HG02870 (cell line): ENCODE measurements at regions not wholly inside any gene's neighbourhood (a gene's known extent, or its start where the extent isn't known, plus 50 kb on each side); places are given as distances from the start of the nearest gene placed in this dataset.

Source experiments
- ATAC-seq: cut with Tn5 transposase; IDR thresholded peaks from one replicate; pipeline ENCODE4 v1.9.1; 2021; ENCODE audit warnings: mild to moderate bottlenecking, moderate library complexity; ENCODE audit not compliant: unreplicated experiment

DNA sequence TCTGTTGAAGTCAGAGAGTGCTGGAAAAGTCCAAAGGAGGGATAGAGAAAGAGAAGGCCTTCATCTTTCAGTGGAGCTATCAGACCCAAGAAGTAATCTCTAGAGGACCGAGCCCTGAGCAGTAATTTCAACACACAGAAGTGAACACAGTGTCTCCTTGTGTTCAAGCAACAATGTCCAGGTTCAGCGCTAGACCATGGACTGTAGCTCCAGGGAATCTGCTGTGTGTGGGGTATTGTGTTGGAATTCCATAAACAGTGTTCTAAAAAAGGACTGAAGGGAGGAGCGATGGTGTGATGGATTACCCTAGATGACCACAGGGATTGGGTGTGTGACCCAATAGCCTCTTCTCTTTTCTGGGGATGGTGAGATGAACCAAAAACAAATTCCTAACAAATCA is 165.9 kb downstream of the BLID start:
- ATAC-seq: no peak

DNA sequence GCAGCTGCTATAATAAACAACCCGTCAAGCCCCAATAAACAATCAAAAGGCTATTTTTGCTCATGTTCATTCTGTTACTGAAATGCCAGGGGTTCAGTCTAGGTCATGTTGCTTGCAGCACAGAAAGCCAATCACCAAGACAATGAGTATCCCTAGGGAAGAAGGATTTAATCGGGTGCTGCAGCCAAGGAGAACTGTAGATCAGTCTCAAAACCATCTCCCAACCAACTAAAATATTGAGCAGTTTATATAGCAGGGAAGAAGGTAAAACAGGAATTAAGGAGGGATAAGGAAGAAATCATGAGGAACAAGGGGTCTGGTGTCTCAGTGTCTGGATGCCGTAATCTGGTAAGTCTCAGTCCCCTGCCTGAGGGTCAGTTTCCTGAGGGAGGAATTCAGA is 169.5 kb downstream of the BLID start:
- ATAC-seq: no peak

DNA sequence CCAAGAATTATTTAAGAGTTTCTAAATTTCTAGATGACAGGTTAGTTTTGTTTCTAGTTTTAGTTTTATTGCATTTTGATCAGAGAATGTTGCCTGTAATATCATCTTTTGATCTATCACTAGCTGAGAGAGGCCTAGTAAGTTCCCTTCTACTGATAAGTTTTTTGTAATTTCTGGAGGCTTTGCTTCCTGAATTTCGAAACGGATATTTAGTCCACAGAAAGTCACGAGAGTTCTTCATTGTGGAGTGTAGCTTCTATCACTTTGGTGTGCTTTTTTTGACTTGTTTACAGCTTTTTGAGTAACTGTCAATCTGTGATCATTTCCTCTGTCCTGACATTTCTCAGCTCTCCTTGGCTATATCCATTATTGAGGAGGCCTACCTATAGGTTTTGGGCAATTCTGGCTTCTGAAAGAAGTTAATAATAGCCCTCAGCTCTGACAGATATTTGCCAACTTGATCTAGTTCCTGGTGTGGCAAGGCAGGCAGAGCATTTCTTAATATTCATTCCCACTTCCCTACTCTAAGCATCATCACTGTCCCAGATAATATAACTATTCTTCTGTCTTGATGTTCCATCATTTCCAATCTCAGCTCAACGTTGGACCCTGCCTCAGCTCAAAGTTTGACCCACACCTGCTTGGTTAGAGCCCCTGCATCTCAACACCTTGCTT is 171.3 kb downstream of the BLID start:
- no peak for ATAC-seq

DNA sequence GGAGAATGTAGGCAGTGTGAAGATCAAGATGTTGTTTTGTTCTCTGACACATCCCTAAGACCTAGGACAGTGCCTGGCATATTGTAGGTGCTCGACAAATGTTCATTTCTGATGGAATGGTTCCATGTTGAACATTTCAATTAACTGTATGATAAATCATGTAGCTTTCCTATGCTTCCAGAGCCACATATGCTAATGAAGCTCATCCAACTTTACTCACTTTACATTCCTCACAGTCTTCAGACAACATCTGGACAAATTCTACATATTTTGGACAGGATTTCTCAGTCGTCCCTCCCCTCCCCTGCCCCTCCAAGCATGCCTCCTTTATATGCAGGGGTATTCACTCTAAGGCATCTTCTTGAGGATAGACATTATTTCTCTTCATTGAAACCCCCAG is 177.9 kb downstream of the BLID start:
- no peak for ATAC-seq

DNA sequence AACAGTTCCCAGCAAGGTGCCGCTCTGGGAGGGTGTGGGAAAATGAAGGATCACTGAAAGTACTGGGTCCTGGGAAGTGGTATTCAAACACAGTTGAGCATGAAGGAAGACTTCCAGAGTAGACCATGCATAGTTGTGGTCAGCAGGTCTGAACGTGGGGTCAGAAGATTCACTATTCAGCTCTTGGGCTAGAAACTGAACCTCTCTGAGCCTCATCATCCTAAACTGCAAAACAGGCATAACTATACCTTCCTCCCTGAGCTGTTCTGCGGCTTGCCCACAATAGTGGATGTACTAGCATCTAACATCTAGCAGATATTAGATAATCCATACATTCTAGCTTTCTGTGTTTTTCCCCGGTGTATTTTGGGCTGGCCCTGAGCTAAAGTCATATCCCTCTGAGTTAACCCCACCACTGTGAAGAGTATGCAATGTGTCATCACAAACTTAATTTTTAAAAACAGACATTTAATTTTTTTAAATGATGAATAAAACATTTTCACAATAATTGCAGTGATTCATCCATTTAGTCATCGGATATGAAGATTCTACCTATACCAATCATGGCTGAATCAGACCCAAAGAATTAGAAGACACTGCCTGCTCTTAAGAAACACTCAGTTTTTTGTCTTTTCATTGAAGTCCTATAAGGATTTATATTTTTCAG is 179.1 kb downstream of the BLID start:
- no peak for ATAC-seq

DNA sequence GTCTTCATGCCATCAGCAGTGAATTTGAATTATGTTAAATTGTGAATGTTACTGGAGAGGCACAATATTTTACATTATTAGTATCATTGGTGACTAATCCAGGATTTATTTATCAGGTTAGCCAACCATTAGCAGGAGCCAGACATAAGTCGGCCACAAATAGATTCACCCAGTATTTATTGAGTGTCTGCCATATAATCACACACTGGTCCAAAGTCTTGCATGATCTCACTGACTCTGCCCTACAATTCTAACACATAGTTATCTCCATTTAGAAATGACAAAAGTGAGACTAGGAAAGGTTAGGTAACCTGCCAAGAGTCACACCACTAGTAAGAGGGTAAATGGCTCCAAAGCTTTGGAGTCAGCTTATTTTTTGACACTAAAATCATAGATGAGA is 179.6 kb downstream of the BLID start:
- no peak for ATAC-seq

DNA sequence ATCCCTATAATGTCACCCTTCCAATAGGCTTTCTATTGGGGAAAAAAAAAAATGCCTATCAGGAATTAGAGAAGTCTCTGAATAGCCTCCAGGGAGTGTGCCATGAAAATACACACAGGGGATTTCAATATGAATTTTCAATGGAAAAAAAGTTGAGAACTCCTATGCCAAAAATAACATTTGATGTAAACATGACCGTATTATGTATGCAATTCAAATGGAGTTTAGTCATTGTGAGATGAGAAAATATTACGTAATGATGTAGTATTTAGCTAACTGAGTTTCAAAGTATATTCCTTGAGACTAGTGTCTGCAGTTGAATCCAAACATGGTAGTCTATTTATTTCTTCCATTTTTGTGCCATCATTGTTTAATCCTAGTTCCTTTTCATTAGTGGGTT is 182.3 kb downstream of the BLID start:
- ATAC-seq: no peak

DNA sequence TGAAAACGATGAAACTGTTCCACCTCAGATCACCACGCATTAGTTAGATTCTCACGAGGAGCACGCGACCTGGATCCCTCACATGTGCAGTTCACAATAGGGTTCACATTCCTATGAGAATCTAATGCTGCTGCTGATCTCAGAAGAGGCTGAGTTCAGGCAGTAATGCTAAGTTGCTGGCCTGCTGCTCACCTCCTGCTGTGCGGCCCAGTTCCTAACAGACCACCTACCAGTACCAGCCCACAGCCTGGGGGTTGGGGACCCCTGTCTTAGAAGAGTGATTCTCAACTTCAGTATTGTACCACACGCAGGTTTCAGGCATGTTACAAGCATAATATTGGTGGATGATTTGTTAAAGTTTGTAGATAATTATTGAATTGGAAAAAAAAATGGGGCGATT is 182.7 kb downstream of the BLID start:
- ATAC-seq: no peak

DNA sequence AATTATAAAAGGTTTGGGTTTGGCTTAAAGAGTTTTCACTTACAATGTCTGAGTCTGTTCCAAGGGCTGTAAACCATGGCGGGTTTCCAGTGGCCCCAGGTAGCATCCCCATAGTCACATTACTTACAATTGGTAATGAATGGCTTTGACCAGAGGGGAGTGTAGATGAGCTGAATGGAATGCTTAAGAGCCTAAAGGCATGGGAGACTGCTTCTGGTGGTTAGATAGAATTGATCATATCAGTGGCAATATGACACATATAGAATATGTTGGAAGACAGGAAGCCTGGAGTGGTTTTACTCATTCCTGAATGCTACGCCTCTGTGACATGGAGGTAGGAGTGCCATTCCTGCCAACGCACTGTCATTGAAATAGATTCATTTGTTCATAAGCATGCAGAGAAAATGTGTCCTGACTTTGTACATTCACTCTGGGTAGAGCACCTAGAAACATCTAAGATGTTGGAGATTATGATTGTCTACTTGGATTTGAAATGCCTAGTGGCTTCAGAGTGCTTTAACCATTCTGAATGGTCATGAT is 183.3 kb downstream of the BLID start:
- no peak for ATAC-seq

DNA sequence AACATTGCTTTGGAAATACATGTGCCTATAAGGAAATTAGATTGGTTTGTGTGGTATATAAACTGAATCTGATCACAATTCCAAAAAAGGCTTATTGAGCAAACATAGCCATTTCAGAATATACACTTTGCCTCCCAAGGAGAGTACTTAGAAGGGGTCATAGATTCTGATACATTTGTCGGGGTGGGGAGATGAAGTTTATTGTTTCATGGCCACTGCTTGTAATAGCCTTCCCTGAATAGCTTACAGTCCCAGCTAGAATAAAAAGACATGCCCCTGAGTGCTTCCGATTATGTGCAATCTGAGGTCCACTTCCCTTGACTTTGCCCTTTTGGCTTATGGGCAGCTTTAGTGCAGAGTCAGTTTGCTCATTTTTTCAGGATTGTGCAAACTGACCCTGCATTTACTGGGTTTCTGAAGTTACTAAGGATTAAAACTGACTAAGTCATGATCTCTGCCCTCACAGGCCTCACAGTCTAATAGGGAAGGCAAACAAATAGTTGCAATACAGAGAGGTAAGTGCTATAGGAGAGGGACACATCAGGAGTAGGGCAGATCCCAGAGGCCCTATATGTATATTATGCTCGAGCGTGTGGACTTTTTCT is 184.2 kb downstream of the BLID start:
- ATAC-seq: no peak

DNA sequence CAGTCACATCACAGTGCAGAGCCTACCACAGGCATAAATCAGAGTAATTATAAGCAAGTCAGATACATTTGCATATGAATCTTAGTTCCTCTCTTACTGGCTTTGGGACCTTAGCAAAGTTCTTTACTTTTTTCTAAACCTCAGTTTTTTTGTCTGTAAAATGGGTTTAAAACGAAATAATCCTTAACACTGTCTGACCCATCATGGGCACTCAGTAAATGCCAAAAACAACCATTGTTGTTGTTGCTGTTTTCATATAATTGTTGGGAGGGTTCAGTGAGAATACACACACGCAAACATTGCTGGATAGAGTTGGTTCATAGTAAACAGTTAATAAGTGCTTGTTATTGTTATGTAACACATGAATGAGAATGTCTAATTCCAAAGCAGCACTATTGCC is 184.9 kb downstream of the BLID start:
- ATAC-seq: no peak

DNA sequence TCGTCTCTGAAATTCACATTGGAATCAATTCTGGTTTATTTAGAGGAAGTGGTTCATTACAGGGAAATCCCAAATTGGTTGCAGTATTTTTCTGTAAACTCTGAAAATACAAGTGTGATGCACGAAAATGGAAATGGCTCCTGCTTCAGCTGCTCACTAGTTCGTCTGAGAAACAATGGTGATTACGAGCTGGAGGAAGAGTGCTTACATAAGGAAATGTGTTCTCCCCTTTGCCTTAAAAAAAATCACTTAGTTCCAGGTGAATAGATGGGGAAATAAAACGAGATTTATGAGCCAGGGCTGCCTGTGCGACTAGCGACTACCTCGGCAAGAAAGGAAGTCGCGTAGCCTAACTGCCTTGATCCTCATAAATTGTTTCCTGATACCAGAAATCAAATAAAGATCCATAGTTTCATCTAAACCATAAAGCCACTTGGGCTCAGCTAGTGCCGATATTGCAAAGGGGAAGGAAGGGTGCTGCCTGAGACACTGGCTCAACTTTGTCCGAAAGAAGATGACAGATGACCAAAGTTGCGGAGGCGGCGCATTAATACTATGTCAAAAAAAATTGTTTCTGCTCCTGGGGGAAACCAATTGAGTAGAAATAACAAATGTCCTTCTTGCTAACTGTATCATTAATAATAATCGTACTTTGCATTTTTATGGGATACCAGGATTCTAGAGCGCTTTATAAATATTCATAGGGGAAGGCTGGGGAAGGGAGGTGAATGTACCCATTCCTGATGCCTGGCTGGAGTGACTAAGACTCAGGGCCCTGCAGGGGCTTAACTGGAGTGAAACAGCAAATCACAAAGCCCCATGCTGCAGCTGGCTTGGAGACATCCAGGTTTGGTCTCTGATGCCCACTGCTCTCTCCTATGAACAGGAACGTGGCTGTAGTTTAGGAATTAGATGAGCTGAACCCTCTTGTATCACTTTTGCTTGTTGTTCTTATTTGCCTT is 185.7 kb downstream of the BLID start:
- ATAC-seq: peak; percentile 66

DNA sequence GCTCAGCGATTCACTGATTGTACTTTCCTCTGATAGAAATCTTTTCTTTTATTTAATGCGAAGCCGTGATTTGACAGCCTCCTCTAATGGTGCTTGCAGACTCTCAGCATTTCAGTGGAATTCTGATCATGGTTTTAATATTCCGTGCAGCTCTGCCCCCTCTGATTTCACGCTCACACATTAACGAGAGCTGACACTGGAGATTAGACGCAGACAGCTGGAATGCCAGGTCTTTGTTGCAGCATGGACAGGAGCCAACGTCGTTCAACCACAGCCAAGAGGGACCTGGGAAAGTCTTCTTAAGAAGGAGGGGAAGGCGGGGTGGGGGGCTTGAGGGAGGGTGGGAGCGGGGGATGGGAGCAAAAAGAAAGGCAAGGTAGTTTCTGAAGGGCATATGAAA is 186.4 kb downstream of the BLID start:
- ATAC-seq: no peak

DNA sequence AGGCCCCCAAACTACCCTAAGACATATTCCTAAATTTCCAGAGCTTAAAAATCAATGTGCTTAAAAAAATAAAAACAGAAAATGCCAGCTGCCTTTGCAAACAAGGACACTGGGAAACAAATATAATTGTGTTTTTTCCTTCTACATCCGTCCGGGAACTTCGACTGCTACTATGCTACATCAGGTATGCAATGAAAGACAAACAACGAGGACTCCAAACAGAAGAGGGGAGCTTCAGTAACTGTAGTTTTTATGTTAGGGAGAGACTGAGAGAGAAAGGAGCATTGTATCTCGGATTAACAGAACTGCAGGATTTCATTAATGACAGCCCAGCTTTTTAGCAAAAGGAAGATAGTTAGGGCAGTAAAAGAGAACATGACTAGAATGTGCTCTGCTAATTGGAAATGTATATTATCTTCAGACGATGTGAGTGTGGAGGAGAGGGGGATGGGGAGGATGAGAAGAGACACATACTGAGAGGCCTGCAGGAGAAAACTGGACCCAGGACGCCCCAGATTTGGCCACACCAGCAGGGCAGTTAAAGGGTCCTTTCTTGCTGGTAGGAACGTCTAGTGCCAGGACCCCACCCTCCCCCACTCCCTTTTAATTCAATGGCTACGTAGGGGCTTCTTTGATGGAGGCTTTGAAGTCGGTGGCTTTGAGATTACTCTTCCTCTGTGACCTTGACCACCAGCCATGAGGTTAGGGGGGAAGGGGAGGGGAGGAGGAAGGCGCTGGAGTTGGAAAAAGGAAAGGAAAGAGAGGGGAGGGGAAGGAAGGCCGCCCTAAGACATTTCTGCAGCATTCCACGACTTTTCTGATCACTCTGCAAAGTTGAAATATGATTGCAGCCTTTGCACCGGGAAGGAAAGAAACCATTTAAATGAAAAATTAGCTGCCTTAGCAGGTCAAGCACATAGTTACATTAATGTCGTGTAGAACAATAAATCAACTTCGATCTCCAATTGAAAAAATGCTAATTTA is 187.1 kb downstream of the BLID start:
- no peak for ATAC-seq

DNA sequence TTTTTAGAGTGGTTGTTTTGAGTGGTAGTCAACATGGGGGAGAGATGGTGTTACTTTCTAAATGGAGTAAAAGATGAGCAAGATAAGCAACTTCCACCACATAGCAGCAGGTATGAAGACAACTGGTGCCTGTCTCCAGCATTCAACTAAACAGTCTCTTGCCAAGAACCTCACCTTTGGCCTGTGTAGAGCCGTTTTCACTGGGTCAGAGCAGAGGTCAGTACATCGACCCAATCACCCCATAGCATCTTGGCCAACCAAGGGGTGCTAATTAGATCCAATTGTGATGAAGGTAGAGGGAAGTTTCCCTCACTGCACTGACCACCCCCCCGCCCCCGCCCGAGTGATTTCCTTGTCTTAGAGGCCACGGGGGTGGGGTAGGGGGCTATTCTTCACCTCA is 188.2 kb downstream of the BLID start:
- no peak for ATAC-seq

DNA sequence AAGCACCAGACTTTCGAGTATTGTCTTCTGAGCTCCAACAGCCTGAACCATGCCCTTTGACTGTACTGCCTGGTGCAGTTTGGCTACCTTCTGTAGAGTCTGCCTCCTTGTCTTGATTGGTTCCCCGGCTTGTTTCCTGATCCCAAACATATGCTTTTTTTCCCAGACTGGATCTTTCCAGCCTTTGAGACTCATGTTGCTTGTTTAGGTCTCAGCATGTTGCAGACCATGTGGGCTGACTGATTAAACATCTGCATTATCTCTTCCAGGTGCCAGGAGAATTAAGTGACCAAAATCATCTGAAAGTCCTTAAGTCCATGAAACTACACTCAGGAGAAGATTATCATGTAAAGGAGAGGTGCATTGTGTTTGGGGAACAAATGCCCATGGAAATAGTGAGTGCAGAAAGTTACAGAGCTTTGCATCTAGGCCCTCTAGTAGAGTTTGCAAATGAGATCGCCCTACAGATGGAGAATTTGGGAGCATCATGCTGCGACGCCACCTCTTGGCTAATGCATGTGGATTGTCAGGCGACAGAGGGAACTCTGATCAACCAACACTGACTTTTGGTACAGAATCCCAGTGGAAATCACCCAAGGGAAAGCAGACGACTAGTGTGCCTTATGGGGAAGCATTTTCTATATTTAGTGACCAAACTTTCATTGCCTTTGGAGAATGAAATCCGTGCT is 188.8 kb downstream of the BLID start:
- ATAC-seq: no peak

DNA sequence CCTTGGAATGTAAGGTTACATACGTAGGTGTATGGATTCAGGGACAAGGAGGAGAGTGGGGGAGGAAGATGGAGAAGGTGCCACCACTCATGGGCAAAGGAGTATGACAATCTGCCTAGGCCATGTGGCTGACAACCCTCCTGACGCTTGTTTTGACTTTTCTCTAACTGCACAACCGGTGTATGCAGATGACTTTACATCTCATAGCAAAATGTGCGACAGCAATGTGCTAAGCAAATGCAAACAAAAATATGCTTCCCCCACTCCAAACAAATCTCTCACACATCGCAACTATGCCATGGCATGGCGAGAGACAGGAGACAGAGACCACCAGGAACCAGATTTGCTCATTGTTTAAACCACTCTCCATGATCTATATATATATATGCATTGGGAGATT is 191.8 kb downstream of the BLID start:
- no peak for ATAC-seq

DNA sequence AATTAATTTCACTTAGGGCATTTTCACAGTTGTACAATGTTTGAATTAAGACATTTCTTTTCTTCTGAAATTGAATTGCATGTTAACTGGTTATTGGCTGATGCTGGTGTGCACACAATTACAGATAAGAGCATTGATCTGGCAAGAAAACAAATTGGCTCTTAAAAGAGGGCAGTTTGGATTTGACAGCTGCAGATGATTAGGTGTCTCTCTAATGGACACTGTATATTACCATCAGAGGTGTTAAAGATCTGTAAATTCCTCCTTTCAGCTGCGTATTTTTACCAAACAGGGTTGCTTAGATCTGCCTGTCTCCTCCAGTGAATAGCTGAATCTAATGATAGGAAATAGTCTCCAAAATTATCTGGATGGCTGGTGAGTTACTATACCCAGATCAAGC is 198.5 kb downstream of the BLID start:
- ATAC-seq: no peak

DNA sequence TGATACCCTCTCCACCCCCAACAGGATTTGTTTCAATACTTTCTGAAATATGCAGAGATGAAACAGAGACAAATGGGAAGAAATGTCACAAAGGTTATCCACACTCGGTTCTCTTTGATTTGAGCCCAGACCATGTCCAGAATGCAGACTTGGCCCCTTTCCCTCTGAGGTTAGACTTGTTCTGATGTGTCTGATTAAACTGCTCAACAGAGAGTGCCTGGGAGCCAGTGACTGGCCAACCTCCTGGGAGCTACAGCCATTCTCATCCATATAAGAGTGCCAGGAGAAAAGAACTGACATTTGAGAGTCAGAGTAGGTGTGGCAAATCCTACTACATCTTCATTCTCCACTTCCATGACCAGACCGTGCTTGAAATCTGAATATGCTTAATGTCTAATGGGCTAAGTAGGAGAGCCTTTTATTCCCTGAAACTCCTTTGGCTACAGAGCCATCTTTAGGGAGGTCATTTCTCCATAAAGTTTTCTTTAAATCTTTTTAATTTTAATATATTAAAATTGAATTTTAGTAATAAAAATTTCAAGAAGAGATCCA is 201.4 kb downstream of the BLID start:
- ATAC-seq: no peak
